H9 (cell line): ENCODE measurements at regions not wholly inside any gene's neighbourhood (a gene's known extent, or its start where the extent isn't known, plus 50 kb on each side); places are given as distances from the start of the nearest gene placed in this dataset.

ENCODE experiments used
- DNase-seq: peaks from one replicate; pipeline ENCODE4 v3.0.0-alpha.2; 2017
- H2AFZ ChIP-seq: one replicate; pipeline ENCODE4 v1.6.1; 2013; ENCODE audit warnings: mild to moderate bottlenecking, low read length, control low read depth, moderate library complexity
- H2AK5ac ChIP-seq: 2 replicates; pipeline ENCODE4 v1.6.1; 2013; ENCODE audit warnings: low read length, control low read depth, mixed read lengths; ENCODE audit not compliant: insufficient read length
- H2BK120ac ChIP-seq: one replicate; pipeline ENCODE4 v1.6.1; 2013; ENCODE audit warnings: low read depth, mild to moderate bottlenecking, low read length, control low read depth, inconsistent platforms; ENCODE audit not compliant: poor library complexity, severe bottlenecking
- H2BK12ac ChIP-seq: 2 replicates; pipeline ENCODE4 v1.6.1; 2013; ENCODE audit warnings: low read length, control low read depth, mixed read lengths, low read depth; ENCODE audit not compliant: insufficient read length
- H2BK15ac ChIP-seq: 2 replicates; pipeline ENCODE4 v1.6.1; 2013; ENCODE audit warnings: low read depth, low read length, control low read depth
- H2BK20ac ChIP-seq: one replicate; pipeline ENCODE4 v1.6.1; 2013; ENCODE audit warnings: low read depth, mild to moderate bottlenecking, low read length, control low read depth, inconsistent platforms; ENCODE audit not compliant: poor library complexity, severe bottlenecking
- H2BK5ac ChIP-seq: 2 replicates; pipeline ENCODE4 v1.6.1; 2013; ENCODE audit warnings: low read length, control low read depth, mixed read lengths; ENCODE audit not compliant: insufficient read length
- H3K14ac ChIP-seq: 2 replicates; pipeline ENCODE4 v1.6.1; 2013; ENCODE audit warnings: low read length, control low read depth; ENCODE audit not compliant: insufficient read depth
- H3K18ac ChIP-seq: 2 replicates; pipeline ENCODE4 v1.6.1; 2013; ENCODE audit warnings: low read depth, mild to moderate bottlenecking, mixed read lengths, low read length, control low read depth; ENCODE audit not compliant: insufficient read length
- H3K23ac ChIP-seq: 2 replicates; pipeline ENCODE4 v1.6.1; 2013; ENCODE audit warnings: low read length, control low read depth, mixed read lengths, low read depth; ENCODE audit not compliant: insufficient read length
- H3K23me2 ChIP-seq: 2 replicates; pipeline ENCODE4 v1.6.1; 2013; ENCODE audit warnings: low read depth, mild to moderate bottlenecking, mixed read lengths, low read length, control low read depth; ENCODE audit not compliant: insufficient read length, poor library complexity, severe bottlenecking
- H3K27ac ChIP-seq: 2 replicates; pipeline ENCODE4 v1.5.1; 2013; ENCODE audit warnings: low read length, control low read depth, mixed read lengths, low read depth; ENCODE audit not compliant: insufficient read length
- H3K27me3 ChIP-seq: 2 replicates; pipeline ENCODE4 v1.6.1; 2013; ENCODE audit warnings: low read length, control low read depth, inconsistent platforms; ENCODE audit not compliant: insufficient read depth
- H3K4ac ChIP-seq: 2 replicates; pipeline ENCODE4 v1.6.1; 2013; ENCODE audit warnings: low read depth, mild to moderate bottlenecking, control low read depth, inconsistent platforms, low read length, moderate library complexity
- H3K4me1 ChIP-seq: 2 replicates; pipeline ENCODE4 v1.6.1; 2013; ENCODE audit warnings: low read length, control low read depth, inconsistent platforms; ENCODE audit not compliant: insufficient read depth
- H3K4me2 ChIP-seq: 2 replicates; pipeline ENCODE4 v1.6.1; 2013; ENCODE audit warnings: low read length, control low read depth, mixed read lengths; ENCODE audit not compliant: insufficient read length, insufficient read depth
- H3K56ac ChIP-seq: 2 replicates; pipeline ENCODE4 v1.6.1; 2013; ENCODE audit warnings: low read depth, mild to moderate bottlenecking, mixed read lengths, low read length, control low read depth; ENCODE audit not compliant: insufficient read length
- H3K79me1 ChIP-seq: 2 replicates; pipeline ENCODE4 v1.6.1; 2013; ENCODE audit warnings: low read depth, mild to moderate bottlenecking, moderate library complexity, low read length, control low read depth, inconsistent platforms; ENCODE audit not compliant: insufficient read depth, poor library complexity, severe bottlenecking
- H3K79me2 ChIP-seq: 2 replicates; pipeline ENCODE4 v1.6.1; 2013; ENCODE audit warnings: low read length, control low read depth, inconsistent platforms; ENCODE audit not compliant: insufficient read depth
- H3K9ac ChIP-seq: 2 replicates; pipeline ENCODE4 v1.6.1; 2013; ENCODE audit warnings: low read length, control low read depth, mixed read lengths; ENCODE audit not compliant: insufficient read length; ENCODE audit errors: extremely low read depth
- H3K9me3 ChIP-seq: one replicate; pipeline ENCODE4 v1.6.1; 2013; ENCODE audit warnings: low read depth, low read length, inconsistent platforms; ENCODE audit not compliant: control insufficient read depth
- H3T11ph ChIP-seq: one replicate; pipeline ENCODE4 v1.6.1; 2013; ENCODE audit warnings: mild to moderate bottlenecking, low read length, control low read depth, inconsistent platforms
- H4K20me1 ChIP-seq: one replicate; pipeline ENCODE4 v1.6.1; 2013; ENCODE audit not compliant: control insufficient read depth, insufficient read length, insufficient read depth
- H4K5ac ChIP-seq: 2 replicates; pipeline ENCODE4 v1.6.1; 2013; ENCODE audit warnings: low read depth, mild to moderate bottlenecking, mixed read lengths, low read length, control low read depth; ENCODE audit not compliant: insufficient read length
- H4K8ac ChIP-seq: replicated peaks from 2 replicates; pipeline ENCODE4 v1.6.1; 2013; ENCODE audit warnings: low read length, control low read depth, mixed read lengths, low read depth; ENCODE audit not compliant: insufficient read length
- H4K91ac ChIP-seq: 2 replicates; pipeline ENCODE4 v1.6.1; 2013; ENCODE audit warnings: low read depth, mild to moderate bottlenecking, moderate library complexity, mixed read lengths, low read length, control low read depth; ENCODE audit not compliant: insufficient read length
- H3K27ac Mint-ChIP-seq, 3 experiments: 2 replicates in 2 of 3; 3 replicates in 1 of 3; pipeline ENCODE4 v1.8.0; 2020 to 2021; ENCODE audit warnings: mixed read lengths in 3 of 3, mild to moderate bottlenecking in 1 of 3, moderate library complexity in 1 of 3
- H3K27me3 Mint-ChIP-seq: 2 replicates; pipeline ENCODE4 v1.8.0; 2021; ENCODE audit warnings: low read depth, mild to moderate bottlenecking, moderate library complexity, mixed read lengths
- H3K36me3 Mint-ChIP-seq, 3 experiments: 2 replicates in 2 of 3; 3 replicates in 1 of 3; pipeline ENCODE4 v1.8.0; 2020 to 2021; ENCODE audit warnings: low read depth in 3 of 3, mixed read lengths in 3 of 3; ENCODE audit not compliant: insufficient read depth in 1 of 3
- H3K4me1 Mint-ChIP-seq, 2 experiments: 2 replicates each; pipeline ENCODE4 v1.8.0; 2020; ENCODE audit warnings: mixed read lengths in 2 of 2
- H3K4me3 Mint-ChIP-seq, 2 experiments: 2 replicates in 1 of 2; 3 replicates in 1 of 2; pipeline ENCODE4 v1.8.0; 2020 to 2021; ENCODE audit warnings: mild to moderate bottlenecking in 2 of 2, mixed read lengths in 2 of 2, moderate library complexity in 1 of 2
- H3K9me3 Mint-ChIP-seq, 2 experiments: 2 replicates in 1 of 2; 3 replicates in 1 of 2; pipeline ENCODE4 v1.8.0; 2020; ENCODE audit warnings: mild to moderate bottlenecking in 2 of 2, mixed read lengths in 2 of 2, moderate library complexity in 1 of 2
- CTCF ChIP-seq: fragments of 200-600 bp; sonication (generic); conservative IDR thresholded peaks from 3 replicates; pipeline ENCODE4 v1.8.0; 2021; ENCODE audit warnings: antibody characterized with exemption, mild to moderate bottlenecking
- WGBS: extraction: QIAGEN DNeasy Blood & Tissue Kit; methylation state at CpG from one replicate; pipeline ENCODE4 v1.1.7; 2013; ENCODE audit warnings: missing lambda C conversion rate, low lambda C conversion rate, mixed read lengths; ENCODE audit not compliant: insufficient read length; ENCODE audit errors: extremely low coverage; 5-methylcytosine and 5-hydroxymethylcytosine counted together

DNA sequence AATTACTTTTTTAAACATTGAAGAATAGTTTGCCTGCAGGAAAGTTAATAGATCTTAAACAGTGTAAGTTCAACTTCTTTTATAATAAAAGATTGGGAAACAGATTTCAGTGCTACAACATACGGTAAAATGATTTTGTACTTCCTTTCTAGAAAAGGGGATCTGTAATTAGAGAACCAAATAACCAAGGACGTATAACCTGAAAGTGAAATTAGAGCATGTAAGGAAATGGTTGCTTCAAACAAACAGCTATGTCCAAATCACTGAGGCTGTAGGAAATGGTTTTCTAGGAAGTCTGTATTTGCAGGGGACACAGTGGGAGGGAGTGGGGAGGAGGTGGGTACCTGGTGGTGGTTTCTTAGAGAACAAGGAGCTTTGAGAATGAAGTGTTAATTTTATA is 57.9 kb upstream of the EXOC6 start:
- no peak overlapping the region for H2BK12ac ChIP-seq
- H2AFZ ChIP-seq = no peak overlapping the region
- H3K9ac ChIP-seq = no peak overlapping the region
- peaks cover 31 to 34% of the 10 kb centered on the region in 2 experiments for H3K4me1 Mint-ChIP-seq
- no peaks in the 10 kb centered on the region for H3K9me3 ChIP-seq
- H3K18ac ChIP-seq = no peak overlapping the region
- H4K8ac ChIP-seq = no peak overlapping the region
- no peak overlapping the region for H2BK15ac ChIP-seq
- H4K5ac ChIP-seq = no peak overlapping the region
- no peaks in the 10 kb centered on the region for H3K27me3 Mint-ChIP-seq
- H3K4me3 Mint-ChIP-seq = no peak overlapping the region
- H3T11ph ChIP-seq = no peak overlapping the region
- TF ChIP-seq CTCF = no peak
- no CpG with 5 or more reads among the region's 2 CpGs for WGBS
- no peaks in the 10 kb centered on the region for H3K23me2 ChIP-seq
- H2BK20ac ChIP-seq = no peak overlapping the region
- H3K4me2 ChIP-seq = no peak overlapping the region
- no peak for DNase-seq
- H3K56ac ChIP-seq = no peak overlapping the region
- H4K20me1 ChIP-seq = no peaks in the 10 kb centered on the region
- H3K4ac ChIP-seq = no peak overlapping the region
- no peaks in the 10 kb centered on the region for H3K27me3 ChIP-seq
- no peaks in the 10 kb centered on the region for H3K79me2 ChIP-seq
- peak overlapping the region in 1 of 3 experiments; percentile 83; a peak in 2 of 7 replicates for H3K27ac Mint-ChIP-seq
- H2AK5ac ChIP-seq = no peak overlapping the region
- no peak overlapping the region for H3K14ac ChIP-seq
- no peak overlapping the region for H2BK120ac ChIP-seq
- H3K79me1 ChIP-seq = no peaks in the 10 kb centered on the region
- no peaks in the 10 kb centered on the region for H3K36me3 Mint-ChIP-seq
- H3K27ac ChIP-seq = no peak overlapping the region
- H3K9me3 Mint-ChIP-seq = no peaks in the 10 kb centered on the region; a peak in 1 of 5 replicates
- H3K4me1 ChIP-seq = peaks cover 5% of the 10 kb centered on the region; the same call in 1 of the 2 replicates
- no peak overlapping the region for H4K91ac ChIP-seq
- H2BK5ac ChIP-seq = no peak overlapping the region
- no peak overlapping the region for H3K23ac ChIP-seq
